HFF-Myc (cell line): ENCODE measurements at regions not wholly inside any gene's neighbourhood (a gene's known extent, or its start where the extent isn't known, plus 50 kb on each side); places are given as distances from the start of the nearest gene placed in this dataset.
"Not testable (repeated sequence)": the region's sequence is repeated elsewhere in the genome, so short reads cannot be mapped to it uniquely, and the experiment has no call there.

Experiments used
- DNase-seq: peaks from one replicate; pipeline ENCODE4 v3.0.0-alpha.2; 2011; ENCODE audit warnings: low read depth; ENCODE audit errors: extremely low read depth
- H3K4me3 ChIP-seq: replicated peaks from 2 replicates; pipeline ENCODE4 v1.5.1; 2011; ENCODE audit warnings: low read depth, mild to moderate bottlenecking, control low read depth, low read length
- TF ChIP-seq, protein P1 (sequence below): IDR thresholded peaks from 2 replicates; pipeline ENCODE4 v1.5.1; 2012; ENCODE audit warnings: mild to moderate bottlenecking, low read depth, low read length, control low read depth; ENCODE audit errors: missing control alignments

DNA sequence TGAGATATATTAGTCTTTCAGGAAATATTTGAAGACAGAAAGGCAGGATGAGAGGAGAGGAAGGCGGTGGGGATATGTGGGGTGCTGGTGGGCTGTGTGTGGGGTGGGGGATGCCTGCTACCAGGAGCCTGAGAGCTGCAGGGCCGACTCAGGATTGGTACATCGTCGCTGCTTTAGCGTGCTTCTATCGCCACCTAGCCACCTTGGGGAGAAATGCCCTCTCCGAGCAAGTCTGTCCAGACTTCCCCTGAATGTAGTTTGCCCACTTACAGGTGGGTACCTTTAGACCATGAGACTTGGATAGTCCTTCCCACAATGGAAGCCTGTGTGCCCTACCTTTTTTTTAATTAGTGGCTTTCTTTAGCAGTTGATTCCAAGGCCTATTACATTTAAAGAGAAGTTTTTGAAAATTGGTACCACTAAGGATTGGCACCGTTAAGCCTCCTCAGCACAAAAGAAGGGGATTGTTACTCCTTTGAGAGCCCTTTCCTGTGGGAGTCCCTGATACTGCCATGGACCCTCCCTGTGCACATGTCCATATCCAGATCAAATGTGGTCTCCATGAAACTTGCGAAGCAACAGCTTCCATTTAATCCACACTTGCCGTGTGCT lies 114.1 kb upstream of the NDUFV2 start:
- DNase-seq = no peak
- H3K4me3 ChIP-seq = no peak overlapping the region
- TF ChIP-seq, protein P1, sequence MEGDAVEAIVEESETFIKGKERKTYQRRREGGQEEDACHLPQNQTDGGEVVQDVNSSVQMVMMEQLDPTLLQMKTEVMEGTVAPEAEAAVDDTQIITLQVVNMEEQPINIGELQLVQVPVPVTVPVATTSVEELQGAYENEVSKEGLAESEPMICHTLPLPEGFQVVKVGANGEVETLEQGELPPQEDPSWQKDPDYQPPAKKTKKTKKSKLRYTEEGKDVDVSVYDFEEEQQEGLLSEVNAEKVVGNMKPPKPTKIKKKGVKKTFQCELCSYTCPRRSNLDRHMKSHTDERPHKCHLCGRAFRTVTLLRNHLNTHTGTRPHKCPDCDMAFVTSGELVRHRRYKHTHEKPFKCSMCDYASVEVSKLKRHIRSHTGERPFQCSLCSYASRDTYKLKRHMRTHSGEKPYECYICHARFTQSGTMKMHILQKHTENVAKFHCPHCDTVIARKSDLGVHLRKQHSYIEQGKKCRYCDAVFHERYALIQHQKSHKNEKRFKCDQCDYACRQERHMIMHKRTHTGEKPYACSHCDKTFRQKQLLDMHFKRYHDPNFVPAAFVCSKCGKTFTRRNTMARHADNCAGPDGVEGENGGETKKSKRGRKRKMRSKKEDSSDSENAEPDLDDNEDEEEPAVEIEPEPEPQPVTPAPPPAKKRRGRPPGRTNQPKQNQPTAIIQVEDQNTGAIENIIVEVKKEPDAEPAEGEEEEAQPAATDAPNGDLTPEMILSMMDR = peak; percentile 89

DNA sequence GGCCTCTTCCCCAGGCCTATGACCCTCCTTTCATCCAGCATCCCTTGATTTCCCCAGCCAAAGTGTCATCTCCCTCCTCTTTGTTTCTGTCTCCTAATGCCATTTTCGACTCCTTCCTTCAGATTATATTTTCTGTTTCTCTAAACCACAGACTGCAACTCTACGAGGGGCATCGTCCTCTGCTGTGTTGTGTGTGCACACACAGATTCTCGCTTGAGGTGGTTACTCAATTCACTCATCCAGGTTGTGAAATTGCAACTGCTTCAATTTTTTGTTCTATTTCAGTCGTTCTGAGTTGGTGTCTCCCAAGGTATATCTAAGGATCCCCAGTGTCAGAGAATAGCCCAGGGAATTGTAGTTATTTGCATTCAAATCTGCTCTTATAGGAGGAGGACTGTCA lies 113.5 kb upstream of the NDUFV2 start:
- H3K4me3 ChIP-seq = no peak overlapping the region
- no peak for DNase-seq
- TF ChIP-seq, protein P1 = no peak

DNA sequence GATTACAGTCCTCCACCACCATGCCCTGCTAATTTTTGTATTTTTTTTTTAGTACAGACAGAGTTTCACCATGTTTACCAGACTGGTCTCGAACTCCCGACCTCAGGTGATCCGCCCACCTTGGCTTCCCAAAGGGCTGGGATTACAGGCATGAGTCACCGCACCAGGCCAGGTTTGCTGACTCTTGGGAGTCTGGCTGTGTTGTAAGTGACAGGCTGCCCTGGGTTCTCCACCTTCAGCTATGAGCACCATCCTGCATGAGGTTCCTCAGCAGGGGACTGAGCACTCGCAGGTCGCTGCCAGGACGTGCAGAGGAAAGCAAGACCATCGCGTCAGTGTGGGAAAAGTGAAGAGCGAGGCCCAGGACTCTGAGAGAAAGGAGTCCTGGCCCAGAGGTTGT lies 112.6 kb upstream of the NDUFV2 start:
- no peak overlapping the region for H3K4me3 ChIP-seq
- TF ChIP-seq, protein P1 = no peak
- DNase-seq = no peak

DNA sequence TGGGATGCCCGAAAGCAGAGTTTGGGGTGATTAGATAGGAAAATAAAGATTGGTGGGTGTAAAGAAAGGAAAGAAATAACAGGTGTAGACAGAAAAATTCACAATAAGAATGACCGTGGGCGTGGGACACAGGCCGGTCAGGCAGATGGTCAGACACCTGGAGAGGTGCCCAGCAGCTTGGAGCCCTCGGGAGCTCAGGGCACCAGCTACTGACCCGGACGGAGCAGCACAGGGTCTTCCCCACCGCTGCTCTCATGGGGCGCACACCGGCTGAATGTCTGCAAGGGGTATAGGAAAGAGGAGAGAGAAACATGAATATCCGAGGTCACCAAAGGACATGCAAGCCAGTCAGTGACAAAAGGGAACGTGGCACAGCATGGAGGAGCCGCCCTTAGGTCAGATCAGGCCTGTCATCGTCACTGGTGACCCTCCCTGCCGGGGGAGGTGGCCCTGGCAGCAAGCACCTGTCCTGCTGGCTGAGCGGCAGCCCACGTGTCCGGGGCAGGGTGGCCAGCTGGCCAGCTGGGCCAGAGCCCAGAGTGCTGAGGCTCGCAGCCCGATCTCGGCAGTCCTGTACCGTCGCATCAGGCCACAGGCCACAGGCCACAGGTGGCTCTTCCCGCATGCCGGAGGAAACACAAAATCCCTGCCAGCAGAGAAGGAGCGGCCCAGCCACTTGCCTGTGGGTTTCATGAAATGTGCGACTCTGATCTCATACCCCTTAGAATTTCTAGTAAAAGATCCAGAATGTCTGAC lies 112.0 kb upstream of the NDUFV2 start:
- DNase-seq = no peak
- no peak overlapping the region for H3K4me3 ChIP-seq
- TF ChIP-seq, protein P1 = no peak

DNA sequence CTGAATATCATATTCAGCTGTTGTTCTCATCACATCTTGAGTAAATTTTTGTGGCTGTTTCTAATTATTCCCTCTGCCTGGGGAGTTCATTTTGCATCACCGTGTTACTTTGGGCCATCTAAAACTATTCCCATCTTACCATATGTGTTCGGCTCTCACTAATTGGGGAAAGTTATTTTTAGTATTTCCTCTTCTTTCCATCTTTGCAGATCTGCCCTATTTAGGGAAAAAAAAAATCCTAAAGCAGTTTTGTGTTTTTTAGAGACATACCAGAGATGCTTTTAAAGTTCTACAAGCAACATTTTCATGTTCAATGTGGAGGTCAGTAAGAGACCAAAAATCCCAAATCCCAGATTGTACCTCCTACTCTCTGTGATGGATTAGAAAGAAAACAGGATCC lies 111.3 kb upstream of the NDUFV2 start:
- no peak for DNase-seq
- TF ChIP-seq, protein P1 = no peak

DNA sequence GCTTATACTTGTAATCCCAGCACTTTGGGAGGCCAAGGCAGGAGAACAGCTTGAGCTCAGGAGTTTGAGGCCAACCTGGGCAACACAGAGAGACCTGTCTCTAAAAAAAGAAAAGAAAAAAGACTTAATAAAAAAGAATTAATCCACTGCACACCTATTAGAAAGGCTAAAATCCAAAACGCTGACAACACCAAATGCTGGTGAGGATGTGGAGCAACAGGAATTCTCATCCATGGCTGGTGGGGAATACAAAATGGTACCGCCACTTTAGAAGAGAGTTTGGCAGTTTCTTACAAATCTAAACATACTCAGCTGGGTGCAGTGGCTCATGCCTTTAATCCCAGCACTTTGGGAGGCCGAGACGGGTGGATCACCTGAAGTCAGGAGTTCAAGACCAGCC lies 110.0 kb upstream of the NDUFV2 start:
- DNase-seq, H3K4me3 ChIP-seq: not testable (repeated sequence)

More for the DNA sequence above, 111.3 kb upstream of the NDUFV2 start:
- H3K4me3 ChIP-seq = no peak overlapping the region

DNA sequence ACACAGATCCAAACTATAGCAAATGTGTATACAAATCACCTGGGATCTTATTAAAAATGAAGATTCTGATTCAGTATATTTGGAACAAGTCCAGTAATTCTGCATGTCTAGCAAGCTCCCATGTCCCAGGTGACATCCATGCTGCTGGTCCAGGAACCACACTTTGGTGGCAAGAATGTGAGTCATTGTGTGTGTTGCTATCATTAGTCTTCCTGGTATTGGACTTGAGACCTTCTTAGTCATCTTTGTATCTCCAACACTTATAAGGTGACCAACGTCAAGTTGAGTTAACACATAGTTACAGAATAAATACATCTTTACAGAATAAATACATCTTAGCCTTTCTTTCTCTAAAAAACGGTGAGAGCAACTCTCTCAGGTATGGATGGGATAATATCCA lies 107.9 kb upstream of the NDUFV2 start:
- TF ChIP-seq, protein P1 = no peak
- no peak for DNase-seq
- no peak overlapping the region for H3K4me3 ChIP-seq
